ENCODE measurements at regions not wholly inside any gene's neighbourhood (a gene's known extent, or its start where the extent isn't known, plus 50 kb on each side); places are given as distances from the start of the nearest gene placed in this dataset.

- POLR2A ChIA-PET = no interaction called here
- Mint-ChIP-seq H3K4me3 (ENCODE audit: unreplicated experiment) (no peak overlapping the region), H3K4me1 (ENCODE audit: insufficient read depth, unreplicated experiment) (no peaks in the 10 kb centered on the region), H3K27ac (ENCODE audit: low read depth, unreplicated experiment) (no peak overlapping the region), H3K27me3 (ENCODE audit: insufficient read depth, unreplicated experiment) (peaks cover 46% of the 10 kb centered on the region), H3K36me3 (ENCODE audit: insufficient read depth, unreplicated experiment) (no peaks in the 10 kb centered on the region), H3K9me3 (ENCODE audit: unreplicated experiment) (no peaks in the 10 kb centered on the region)
- no TSS peak for BruUV-seq (replicated peaks)
- TF ChIP-seq CTCF (IDR thresholded peaks at IDR 0.05; ENCODE audit: unreplicated experiment) = no peak
- CTCF ChIA-PET = no interaction called here
- no peak for DNase-seq (ENCODE audit: unreplicated experiment)
- intact Hi-C loops (cut with micrococcal nuclease) = no loop called here
Measured at GRCh38 chr12:4171742-4172141, 101.8 kb upstream of the CCND2 start.

- no peak for TF ChIP-seq CTCF (IDR thresholded peaks at IDR 0.05; ENCODE audit: unreplicated experiment)
- Mint-ChIP-seq H3K27ac (ENCODE audit: low read depth, unreplicated experiment) (no peak overlapping the region), H3K36me3 (ENCODE audit: insufficient read depth, unreplicated experiment) (no peaks in the 10 kb centered on the region)
Measured at GRCh38 chr12:4169959-4170358, 103.6 kb upstream of the CCND2 start.

GRCh38 chr12:4169531-4169930, 104.0 kb upstream of the CCND2 start:
- H3K27ac Mint-ChIP-seq (ENCODE audit: low read depth, unreplicated experiment) = no peak overlapping the region
- no peaks in the 10 kb centered on the region for H3K36me3 Mint-ChIP-seq (ENCODE audit: insufficient read depth, unreplicated experiment)
- no peak for DNase-seq (ENCODE audit: unreplicated experiment)
- ChIA-PET CTCF (no interaction called here), POLR2A (interaction anchor here (1.5 kb wide), 1 partner anchor 14 kb away, joined by 3 read pairs; no protein-coding TSS in a partner anchor)
- no peaks in the 10 kb centered on the region for H3K4me1 Mint-ChIP-seq (ENCODE audit: insufficient read depth, unreplicated experiment)
- TF ChIP-seq CTCF (IDR thresholded peaks at IDR 0.05; ENCODE audit: unreplicated experiment) = no peak
- intact Hi-C loops (cut with micrococcal nuclease) = no loop called here
- no TSS peak for BruUV-seq (replicated peaks)
- H3K9me3 Mint-ChIP-seq (ENCODE audit: unreplicated experiment) = no peaks in the 10 kb centered on the region
- H3K27me3 Mint-ChIP-seq (ENCODE audit: insufficient read depth, unreplicated experiment) = peaks cover 34% of the 10 kb centered on the region
- no peak overlapping the region for H3K4me3 Mint-ChIP-seq (ENCODE audit: unreplicated experiment)

More at GRCh38 chr12:4169959-4170358, 103.6 kb upstream of the CCND2 start:
- ChIA-PET POLR2A (interaction anchor here (1.5 kb wide), 1 partner anchor 13 kb away, joined by 3 read pairs; no protein-coding TSS in a partner anchor), CTCF (no interaction called here)
- no peak overlapping the region for H3K4me3 Mint-ChIP-seq (ENCODE audit: unreplicated experiment)
- intact Hi-C loops (cut with micrococcal nuclease) = no loop called here
- BruUV-seq (replicated peaks) = no TSS peak
- H3K27me3 Mint-ChIP-seq (ENCODE audit: insufficient read depth, unreplicated experiment) = peaks cover 34% of the 10 kb centered on the region
- no peaks in the 10 kb centered on the region for H3K9me3 Mint-ChIP-seq (ENCODE audit: unreplicated experiment)
- DNase-seq (ENCODE audit: unreplicated experiment) = no peak
- no peaks in the 10 kb centered on the region for H3K4me1 Mint-ChIP-seq (ENCODE audit: insufficient read depth, unreplicated experiment)

- no peak for TF ChIP-seq CTCF (IDR thresholded peaks at IDR 0.05; ENCODE audit: unreplicated experiment)
- intact Hi-C loops (cut with micrococcal nuclease) = no loop called here
- no peaks in the 10 kb centered on the region for H3K4me1 Mint-ChIP-seq (ENCODE audit: insufficient read depth, unreplicated experiment)
- H3K27me3 Mint-ChIP-seq (ENCODE audit: insufficient read depth, unreplicated experiment) = peaks cover 34% of the 10 kb centered on the region
- H3K4me3 Mint-ChIP-seq (ENCODE audit: unreplicated experiment) = no peak overlapping the region
- H3K9me3 Mint-ChIP-seq (ENCODE audit: unreplicated experiment) = no peaks in the 10 kb centered on the region
- H3K36me3 Mint-ChIP-seq (ENCODE audit: insufficient read depth, unreplicated experiment) = no peaks in the 10 kb centered on the region
- no peak overlapping the region for H3K27ac Mint-ChIP-seq (ENCODE audit: low read depth, unreplicated experiment)
- no TSS peak for BruUV-seq (replicated peaks)
- ChIA-PET CTCF (no interaction called here), POLR2A (interaction anchor here (0.9 kb wide), 1 partner anchor 8 kb away, joined by 3 read pairs; no protein-coding TSS in a partner anchor)
- DNase-seq (ENCODE audit: unreplicated experiment) = no peak
Measured at GRCh38 chr12:4168036-4168435, 105.5 kb upstream of the CCND2 start.

All from MCF 10A (cell line).